Nephron (organoid): ENCODE measurements at regions not wholly inside any gene's neighbourhood (a gene's known extent, or its start where the extent isn't known, plus 50 kb on each side); places are given as distances from the start of the nearest gene placed in this dataset.
A peak's percentile ranks its signal among the peaks of the same experiment; 100 is the strongest.

ENCODE experiments used
- H3K27ac Mint-ChIP-seq, 3 experiments: 2 replicates each; pipeline ENCODE4 v1.8.0; 2020; ENCODE audit warnings: mixed read lengths in 3 of 3, mild to moderate bottlenecking in 2 of 3, moderate library complexity in 1 of 3
- H3K27me3 Mint-ChIP-seq: 2 replicates; pipeline ENCODE4 v1.8.0; 2021; ENCODE audit warnings: low read depth, mild to moderate bottlenecking, moderate library complexity, mixed read lengths
- H3K36me3 Mint-ChIP-seq: 2 replicates; pipeline ENCODE4 v1.8.0; 2020; ENCODE audit warnings: low read depth, mixed read lengths
- H3K4me1 Mint-ChIP-seq: 2 replicates; pipeline ENCODE4 v1.8.0; 2020; ENCODE audit warnings: mixed read lengths
- H3K4me3 Mint-ChIP-seq, 3 experiments: 2 replicates each; pipeline ENCODE4 v1.8.0; 2020; ENCODE audit warnings: mild to moderate bottlenecking in 3 of 3, mixed read lengths in 3 of 3, moderate library complexity in 2 of 3
- H3K9me3 Mint-ChIP-seq: 2 replicates; pipeline ENCODE4 v1.8.0; 2020; ENCODE audit warnings: mixed read lengths
- CTCF ChIP-seq, 3 experiments: fragments of 200-600 bp; sonication (generic); IDR thresholded peaks; one replicate each; pipeline ENCODE4 v1.5.0; 2021; ENCODE audit warnings: antibody characterized with exemption in 3 of 3; ENCODE audit not compliant: unreplicated experiment in 3 of 3

GRCh38 chr3:3902161-3902560 lies 102.9 kb downstream of the LRRN1 start:
- no peak for TF ChIP-seq CTCF (IDR thresholded peaks at IDR 0.05; ENCODE audit: unreplicated experiment in 3 of 3)
- Mint-ChIP-seq H3K4me1 (no peaks in the 10 kb centered on the region), H3K9me3 (peaks cover 5% of the 10 kb centered on the region), H3K27ac (no peak overlapping the region), H3K27me3 (no peaks in the 10 kb centered on the region), H3K4me3 (no peak overlapping the region), H3K36me3 (peaks cover 7% of the 10 kb centered on the region)

- Mint-ChIP-seq H3K36me3 (peaks cover 20% of the 10 kb centered on the region), H3K27me3 (no peaks in the 10 kb centered on the region), H3K4me3 (no peak overlapping the region)
Measured at GRCh38 chr3:3906171-3906570, 106.9 kb downstream of the LRRN1 start.

GRCh38 chr3:3907023-3907422 lies 107.8 kb downstream of the LRRN1 start:
- no peak overlapping the region for H3K27ac Mint-ChIP-seq

More at GRCh38 chr3:3906171-3906570, 106.9 kb downstream of the LRRN1 start:
- Mint-ChIP-seq H3K4me1 (no peaks in the 10 kb centered on the region), H3K27ac (no peak overlapping the region), H3K9me3 (peaks cover 16% of the 10 kb centered on the region)
- TF ChIP-seq CTCF (IDR thresholded peaks at IDR 0.05; ENCODE audit: unreplicated experiment in 3 of 3): no peak

GRCh38 chr3:3918763-3919162 lies 119.5 kb downstream of the LRRN1 start:
- Mint-ChIP-seq H3K36me3 (peaks cover 12% of the 10 kb centered on the region), H3K27me3 (no peaks in the 10 kb centered on the region), H3K4me1 (no peaks in the 10 kb centered on the region), H3K4me3 (no peak overlapping the region), H3K27ac (peak overlapping the region; percentile 29 to 53 (median 51)), H3K9me3 (peaks cover 6% of the 10 kb centered on the region)
- no peak for TF ChIP-seq CTCF (IDR thresholded peaks at IDR 0.05; ENCODE audit: unreplicated experiment in 3 of 3)

More at GRCh38 chr3:3907023-3907422, 107.8 kb downstream of the LRRN1 start:
- no peak overlapping the region for H3K4me3 Mint-ChIP-seq
- H3K27me3 Mint-ChIP-seq: no peaks in the 10 kb centered on the region
- H3K36me3 Mint-ChIP-seq: peaks cover 21% of the 10 kb centered on the region
- TF ChIP-seq CTCF (IDR thresholded peaks at IDR 0.05; ENCODE audit: unreplicated experiment in 3 of 3): no peak
- H3K9me3 Mint-ChIP-seq: peaks cover 19% of the 10 kb centered on the region
- no peaks in the 10 kb centered on the region for H3K4me1 Mint-ChIP-seq

- Mint-ChIP-seq H3K27me3 (no peaks in the 10 kb centered on the region), H3K36me3 (peaks cover 14% of the 10 kb centered on the region), H3K27ac (peak overlapping the region in 1 of 3 experiments; percentile 29), H3K4me3 (no peak overlapping the region), H3K9me3 (peaks cover 6% of the 10 kb centered on the region), H3K4me1 (no peaks in the 10 kb centered on the region)
- TF ChIP-seq CTCF (IDR thresholded peaks at IDR 0.05; ENCODE audit: unreplicated experiment in 3 of 3): no peak
Measured at GRCh38 chr3:3919316-3919715, 120.1 kb downstream of the LRRN1 start.

GRCh38 chr3:3923619-3924018 lies 124.4 kb downstream of the LRRN1 start:
- H3K4me1 Mint-ChIP-seq: no peaks in the 10 kb centered on the region
- no peaks in the 10 kb centered on the region for H3K9me3 Mint-ChIP-seq

More at GRCh38 chr3:3923619-3924018, 124.4 kb downstream of the LRRN1 start:
- Mint-ChIP-seq H3K27me3 (no peaks in the 10 kb centered on the region), H3K27ac (no peak overlapping the region), H3K36me3 (peaks cover 3% of the 10 kb centered on the region), H3K4me3 (no peak overlapping the region)
- no peak for TF ChIP-seq CTCF (IDR thresholded peaks at IDR 0.05; ENCODE audit: unreplicated experiment in 3 of 3)
